Tibial nerve (tissue), 4 donors: ENCODE measurements at regions not wholly inside any gene's neighbourhood (a gene's known extent, or its start where the extent isn't known, plus 50 kb on each side); places are given as distances from the start of the nearest gene placed in this dataset.

ENCODE experiments used
- DNase-seq, 2 donors: peaks; one replicate each; pipeline ENCODE4 v3.0.0-alpha.2; 2019; ENCODE audit warnings: low spot score in 2 of 2
- H3K27ac ChIP-seq, 4 donors: fragments of 200-600 bp; sonication (generic) in 3 of 4; one replicate each; pipeline ENCODE4 v1.5.1; 2017 to 2019; ENCODE audit warnings: mild to moderate bottlenecking in 1 of 4
- H3K27me3 ChIP-seq, 2 donors: fragments of 200-600 bp; sonication (generic) in 1 of 2; one replicate each; pipeline versions ENCODE4 v1.5.1 to v1.6.0; 2017 to 2019
- H3K36me3 ChIP-seq, 3 donors: fragments of 200-600 bp; sonication (generic); one replicate each; pipeline ENCODE4 v1.5.1; 2018 to 2019
- H3K4me1 ChIP-seq, 4 donors: fragments of 200-600 bp; sonication (generic) in 3 of 4; one replicate each; pipeline ENCODE4 v1.5.1; 2017 to 2019
- H3K4me3 ChIP-seq, 4 donors: fragments of 200-600 bp; sonication (generic) in 3 of 4; one replicate each; pipeline ENCODE4 v1.5.1; 2017 to 2019; ENCODE audit warnings: mild to moderate bottlenecking in 1 of 4, moderate library complexity in 1 of 4
- H3K9me3 ChIP-seq, 4 donors: fragments of 200-600 bp; sonication (generic) in 3 of 4; one replicate each; pipeline ENCODE4 v1.5.1; 2017 to 2019
- EP300 ChIP-seq, 2 donors: sonication (generic); formaldehyde crosslinking; IDR thresholded peaks; one replicate each; pipeline ENCODE4 v1.6.1; 2017; ENCODE audit warnings: antibody characterized with exemption in 2 of 2, mild to moderate bottlenecking in 1 of 2
- POLR2A ChIP-seq, 2 donors: fragments of 450-650 bp; IDR thresholded peaks; one replicate each; pipeline ENCODE4 v1.6.1; 2017; ENCODE audit warnings: antibody characterized with exemption in 2 of 2, mild to moderate bottlenecking in 2 of 2, moderate library complexity in 2 of 2
- WGBS, 2 donors: methylation state at CpG; one replicate each; pipeline ENCODE4 v1.1.5; 2018; 5-methylcytosine and 5-hydroxymethylcytosine counted together
- TF ChIP-seq, protein P1 (sequence below), 5 experiments: fragments of 200-600 bp in 3 of 5; fragments of 450-650 bp in 2 of 5; sonication (generic) in 3 of 5; IDR thresholded peaks; one replicate each; pipeline ENCODE4 v1.5.1; 2016 to 2019; ENCODE audit warnings: antibody characterized with exemption in 5 of 5, mild to moderate bottlenecking in 3 of 5, moderate library complexity in 2 of 5

DNA sequence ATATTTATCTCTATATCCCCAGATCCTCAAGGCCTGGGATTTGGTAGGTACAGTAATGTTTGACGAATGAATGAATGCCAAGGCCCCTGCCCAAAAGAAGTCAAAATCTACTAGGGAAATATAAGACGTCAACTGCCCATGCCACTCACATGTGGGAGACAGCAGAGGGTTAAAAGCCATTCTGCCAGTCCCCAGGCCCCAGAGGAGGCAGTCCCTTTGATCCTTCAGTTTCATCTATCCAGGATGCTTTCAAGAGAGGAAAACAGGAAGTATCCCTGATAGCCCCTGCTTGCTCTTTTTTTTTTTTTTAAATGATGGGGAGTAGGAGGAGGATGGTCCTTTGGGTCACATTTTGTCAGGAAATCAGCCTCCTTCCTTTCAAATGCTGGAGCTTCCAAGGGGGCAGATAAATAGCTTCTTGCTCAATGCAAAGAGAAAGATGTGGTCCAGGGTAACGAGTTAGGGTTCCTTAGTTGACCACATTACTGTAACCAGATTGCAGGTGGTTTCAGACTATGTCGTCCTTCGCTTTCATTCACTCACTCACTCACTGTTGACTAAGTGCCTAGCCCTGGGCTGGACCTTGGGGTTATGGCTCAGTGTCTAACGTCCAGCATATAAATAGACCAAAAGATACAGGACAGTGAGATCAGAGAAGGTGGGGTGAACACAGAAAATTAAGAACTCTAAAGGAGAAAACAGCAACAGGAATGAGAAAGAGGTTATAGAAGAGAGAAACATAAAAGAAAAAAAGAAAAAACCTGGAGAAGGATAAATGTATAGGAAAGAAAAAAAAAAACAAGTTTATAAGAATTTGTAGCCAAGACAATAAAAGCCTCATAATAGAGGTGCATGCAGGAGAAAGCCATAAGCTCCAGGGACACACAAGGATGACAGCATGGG lies 64.6 kb upstream of the PIM1 start:
- Histone ChIP-seq H3K4me3 (no peak overlapping the region), H3K9me3 (no peaks in the 10 kb centered on the region), H3K27ac (peak overlapping the region in 1 of 4 donors; percentile 85), H3K27me3 (no peaks in the 10 kb centered on the region), H3K4me1 (peaks cover 0 to 39% (median 22%) of the 10 kb centered on the region in 4 donors), H3K36me3 (no peaks in the 10 kb centered on the region)
- 70 to 72% methylated on average over 6 of the region's 6 CpGs for WGBS, 2 donors
- TF ChIP-seq EP300 (IDR thresholded peaks at IDR 0.05) (no peak), POLR2A (IDR thresholded peaks at IDR 0.05) (no peak)
- TF ChIP-seq, protein P1, sequence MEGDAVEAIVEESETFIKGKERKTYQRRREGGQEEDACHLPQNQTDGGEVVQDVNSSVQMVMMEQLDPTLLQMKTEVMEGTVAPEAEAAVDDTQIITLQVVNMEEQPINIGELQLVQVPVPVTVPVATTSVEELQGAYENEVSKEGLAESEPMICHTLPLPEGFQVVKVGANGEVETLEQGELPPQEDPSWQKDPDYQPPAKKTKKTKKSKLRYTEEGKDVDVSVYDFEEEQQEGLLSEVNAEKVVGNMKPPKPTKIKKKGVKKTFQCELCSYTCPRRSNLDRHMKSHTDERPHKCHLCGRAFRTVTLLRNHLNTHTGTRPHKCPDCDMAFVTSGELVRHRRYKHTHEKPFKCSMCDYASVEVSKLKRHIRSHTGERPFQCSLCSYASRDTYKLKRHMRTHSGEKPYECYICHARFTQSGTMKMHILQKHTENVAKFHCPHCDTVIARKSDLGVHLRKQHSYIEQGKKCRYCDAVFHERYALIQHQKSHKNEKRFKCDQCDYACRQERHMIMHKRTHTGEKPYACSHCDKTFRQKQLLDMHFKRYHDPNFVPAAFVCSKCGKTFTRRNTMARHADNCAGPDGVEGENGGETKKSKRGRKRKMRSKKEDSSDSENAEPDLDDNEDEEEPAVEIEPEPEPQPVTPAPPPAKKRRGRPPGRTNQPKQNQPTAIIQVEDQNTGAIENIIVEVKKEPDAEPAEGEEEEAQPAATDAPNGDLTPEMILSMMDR (IDR thresholded peaks at IDR 0.05), result no peak
- no peak for DNase-seq

DNA sequence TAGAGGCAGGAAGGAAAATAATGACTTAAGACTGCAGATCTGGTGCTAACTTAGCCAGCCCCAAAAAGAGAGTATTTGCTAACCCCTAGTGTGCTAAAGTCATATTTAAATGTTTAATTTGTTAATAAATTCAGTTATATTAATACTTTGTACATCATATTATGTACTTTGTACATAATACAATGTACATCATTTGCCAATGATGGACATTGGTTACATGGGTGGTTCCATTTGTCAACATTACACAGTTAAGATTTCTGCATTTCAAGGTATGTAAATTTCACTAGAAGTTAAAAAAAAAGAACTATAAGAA lies 63.9 kb upstream of the PIM1 start:
- TF ChIP-seq, protein P1 (IDR thresholded peaks at IDR 0.05), result no peak
- TF ChIP-seq EP300 (IDR thresholded peaks at IDR 0.05) (no peak), POLR2A (IDR thresholded peaks at IDR 0.05) (no peak)
- H3K36me3 ChIP-seq, result no peaks in the 10 kb centered on the region
- peaks cover 0 to 39% (median 22%) of the 10 kb centered on the region in 4 donors for H3K4me1 ChIP-seq
- no peak overlapping the region for H3K4me3 ChIP-seq
- no peaks in the 10 kb centered on the region for H3K9me3 ChIP-seq
- H3K27ac ChIP-seq, result no peak overlapping the region
- no peak for DNase-seq
- H3K27me3 ChIP-seq, result no peaks in the 10 kb centered on the region

DNA sequence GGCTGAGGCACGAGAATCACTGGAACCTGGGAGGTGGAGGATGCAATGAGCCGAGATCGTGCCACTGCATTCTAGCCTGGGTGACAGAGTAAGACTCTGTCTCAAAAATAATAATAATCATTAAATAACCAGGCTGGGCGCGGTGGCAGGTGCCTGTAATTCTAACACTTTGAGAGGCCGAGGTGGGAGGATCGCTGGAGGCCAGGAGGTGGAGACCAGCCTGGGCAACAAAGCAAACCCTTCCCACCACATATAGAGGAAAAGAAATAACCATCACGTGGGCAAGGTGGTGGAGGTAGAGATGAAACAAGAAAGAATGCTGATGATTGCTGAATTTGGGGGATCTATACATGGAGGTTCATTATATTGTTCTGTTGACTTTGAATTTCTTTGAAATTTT lies 63.4 kb upstream of the PIM1 start:
- H3K27ac ChIP-seq, result no peak overlapping the region
- no peak for TF ChIP-seq EP300 (IDR thresholded peaks at IDR 0.05)
- H3K4me1 ChIP-seq, result peaks cover 0 to 39% (median 22%) of the 10 kb centered on the region in 4 donors
- H3K4me3 ChIP-seq, result no peak overlapping the region
- no peaks in the 10 kb centered on the region for H3K9me3 ChIP-seq
- DNase-seq, result no peak
- WGBS, 2 donors, result 92 to 93% methylated on average over 8 of the region's 8 CpGs
- no peaks in the 10 kb centered on the region for H3K36me3 ChIP-seq
- H3K27me3 ChIP-seq, result no peaks in the 10 kb centered on the region

DNA sequence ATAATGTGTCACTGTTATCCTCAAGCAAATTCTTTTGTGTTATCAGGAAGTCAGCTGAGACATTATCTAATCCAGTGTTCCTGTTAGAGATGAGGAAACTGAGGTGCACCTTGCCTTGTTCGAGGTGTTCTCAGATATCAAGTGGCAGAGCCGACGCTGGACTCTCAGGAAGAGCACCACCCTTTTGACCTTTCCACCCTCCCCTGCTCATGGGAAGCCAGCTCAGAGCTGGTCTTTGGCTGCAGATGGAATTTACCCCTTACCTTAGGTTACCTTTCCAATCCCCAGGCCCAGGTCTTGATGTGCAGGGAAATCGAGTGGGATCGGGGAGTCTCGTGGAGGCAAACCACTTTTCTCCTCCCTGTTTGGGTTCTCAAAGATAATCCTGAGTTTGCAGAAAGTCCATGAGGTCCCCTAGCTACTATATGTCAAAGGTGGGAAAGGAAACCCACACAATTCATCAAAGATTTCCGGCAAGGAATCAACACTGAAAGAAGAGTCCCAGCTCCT lies 62.9 kb upstream of the PIM1 start:
- 74 to 79% methylated on average over 7 of the region's 7 CpGs for WGBS, 2 donors
- no peaks in the 10 kb centered on the region for H3K9me3 ChIP-seq
- peaks cover 0 to 35% (median 21%) of the 10 kb centered on the region in 4 donors for H3K4me1 ChIP-seq
- H3K27ac ChIP-seq, result no peak overlapping the region
- TF ChIP-seq, protein P1 (IDR thresholded peaks at IDR 0.05), result no peak
- no peak for TF ChIP-seq EP300 (IDR thresholded peaks at IDR 0.05)
- TF ChIP-seq POLR2A (IDR thresholded peaks at IDR 0.05), result no peak
- no peak for DNase-seq
- H3K4me3 ChIP-seq, result no peak overlapping the region
- no peaks in the 10 kb centered on the region for H3K27me3 ChIP-seq
- H3K36me3 ChIP-seq, result no peaks in the 10 kb centered on the region

DNA sequence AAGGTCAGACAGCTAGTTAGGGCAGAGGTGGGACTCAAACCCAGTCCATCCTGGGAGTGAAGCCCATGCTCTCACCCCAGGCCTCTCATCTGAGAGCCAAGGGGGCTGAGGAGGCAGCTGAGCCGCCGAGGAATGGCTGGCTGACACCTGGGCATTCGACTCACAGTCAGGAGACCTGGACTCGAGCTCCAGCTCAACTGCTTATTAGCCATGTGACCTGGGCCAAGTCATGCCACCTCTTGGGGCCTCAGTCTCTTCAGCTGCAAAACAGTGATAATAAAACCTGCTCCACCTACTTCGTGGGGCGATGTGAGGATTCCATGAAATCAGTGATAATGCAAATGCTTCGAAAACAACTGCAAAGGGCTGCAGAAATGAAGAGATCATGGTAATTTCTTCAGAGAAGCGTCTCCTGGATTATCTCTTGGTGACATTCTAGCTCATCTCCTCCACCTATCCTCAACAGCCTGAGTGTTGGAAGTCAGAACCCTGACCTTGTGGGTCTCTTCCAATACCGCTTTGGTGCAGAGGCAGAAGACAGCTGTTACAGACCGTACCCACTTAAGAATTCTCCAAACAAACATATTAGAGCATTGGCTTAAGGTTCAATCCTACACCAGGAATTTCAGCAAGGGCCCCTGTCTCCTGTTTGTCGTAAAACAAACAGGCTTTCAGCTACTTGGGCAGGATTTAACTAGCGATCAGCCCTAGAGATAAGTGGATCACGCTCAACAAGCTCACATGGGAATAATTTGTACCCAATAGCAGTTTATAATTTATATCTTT lies 60.0 kb upstream of the PIM1 start:
- DNase-seq, result no peak
- Histone ChIP-seq H3K4me3 (no peak overlapping the region), H3K9me3 (no peaks in the 10 kb centered on the region), H3K4me1 (peaks cover 0 to 9% (median 3%) of the 10 kb centered on the region in 4 donors), H3K36me3 (no peaks in the 10 kb centered on the region), H3K27ac (no peak overlapping the region), H3K27me3 (no peaks in the 10 kb centered on the region)
- TF ChIP-seq EP300 (IDR thresholded peaks at IDR 0.05) (no peak), POLR2A (IDR thresholded peaks at IDR 0.05) (no peak)
- TF ChIP-seq, protein P1 (IDR thresholded peaks at IDR 0.05), result no peak
- WGBS, 2 donors, result 70 to 71% methylated on average over 9 to 13 of the region's 13 CpGs
